NB4 (cell line): ENCODE measurements at regions not wholly inside any gene's neighbourhood (a gene's known extent, or its start where the extent isn't known, plus 50 kb on each side); places are given as distances from the start of the nearest gene placed in this dataset.

Source experiments
- CTCF ChIP-seq: IDR thresholded peaks from one replicate; pipeline ENCODE4 v1.5.1; 2012; ENCODE audit warnings: low read depth, low read length
- POLR2A ChIP-seq: IDR thresholded peaks from 2 replicates; pipeline ENCODE4 v1.6.1; 2011; ENCODE audit warnings: mild to moderate bottlenecking; ENCODE audit not compliant: insufficient read length; ENCODE audit errors: extremely low read depth

GRCh38 chr6:14877758-14878157 lies 368.1 kb upstream of the JARID2 start:
- no peak for TF ChIP-seq CTCF
- no peak for TF ChIP-seq POLR2A
